ENCODE measurements at regions not wholly inside any gene's neighbourhood (a gene's known extent, or its start where the extent isn't known, plus 50 kb on each side); places are given as distances from the start of the nearest gene placed in this dataset.

- POLR2A ChIA-PET (ENCODE audit: low non-redundant PET): no interaction called here
- CTCF ChIA-PET: interaction anchor here (0.7 kb wide), 1 partner anchor 667 kb away, joined by 6 read pairs; no protein-coding TSS in a partner anchor
- DNase-seq (ENCODE audit: low spot score): no peak
- no peak for TF ChIP-seq CTCF (conservative IDR thresholded peaks at IDR 0.05; ENCODE audit: low read depth)
- H3K27ac ChIP-seq: no peak overlapping the region
These were observed 121.9 kb upstream of the SPACA7 start for GRCh38 chr13:112254061-112254818.

- ChIA-PET POLR2A (ENCODE audit: low non-redundant PET) (no interaction called here), CTCF (interaction anchor here (0.7 kb wide), 1 partner anchor 668 kb away, joined by 6 read pairs; no protein-coding TSS in a partner anchor)
- no peak for TF ChIP-seq CTCF (conservative IDR thresholded peaks at IDR 0.05; ENCODE audit: low read depth)
- no peak for DNase-seq (ENCODE audit: low spot score)
- no peak overlapping the region for H3K27ac ChIP-seq
These were observed 121.3 kb upstream of the SPACA7 start for GRCh38 chr13:112254900-112255299.

- ChIA-PET POLR2A (ENCODE audit: low non-redundant PET) (no interaction called here), CTCF (interaction anchor here (0.6 kb wide), 1 partner anchor 1519 kb away, joined by 4 read pairs; no protein-coding TSS in a partner anchor)
- TF ChIP-seq CTCF (conservative IDR thresholded peaks at IDR 0.05; ENCODE audit: low read depth): no peak
- H3K27ac ChIP-seq: no peak overlapping the region
- DNase-seq (ENCODE audit: low spot score): no peak
These were observed 120.5 kb upstream of the SPACA7 start for GRCh38 chr13:112255550-112256120.

GRCh38 chr13:112256716-112257494, 119.2 kb upstream of the SPACA7 start:
- TF ChIP-seq CTCF (conservative IDR thresholded peaks at IDR 0.05; ENCODE audit: low read depth): no peak
- ChIA-PET CTCF (interaction anchor here (0.5 kb wide), 1 partner anchor 217 kb away, joined by 4 read pairs; no protein-coding TSS in a partner anchor), POLR2A (ENCODE audit: low non-redundant PET) (no interaction called here)
- no peak overlapping the region for H3K27ac ChIP-seq
- DNase-seq (ENCODE audit: low spot score): no peak

- ChIA-PET POLR2A (ENCODE audit: low non-redundant PET) (no interaction called here), CTCF (no interaction called here)
- DNase-seq (ENCODE audit: low spot score): no peak
- no peak for TF ChIP-seq CTCF (conservative IDR thresholded peaks at IDR 0.05; ENCODE audit: low read depth)
- no peak overlapping the region for H3K27ac ChIP-seq
These were observed 116.6 kb upstream of the SPACA7 start for GRCh38 chr13:112259511-112259910.

Measured in RWPE1 (cell line).